DMS153 treated with DMSO at 0.1 percent for 48 hours (cell line): ENCODE measurements at regions not wholly inside any gene's neighbourhood (a gene's known extent, or its start where the extent isn't known, plus 50 kb on each side); places are given as distances from the start of the nearest gene placed in this dataset.
"Not testable (repeated sequence)": the region's sequence is repeated elsewhere in the genome, so short reads cannot be mapped to it uniquely, and the experiment has no call there.

Experiments used
- DNase-seq: peaks from one replicate; lab custom pipeline; 2025; ENCODE audit not compliant: unreplicated experiment; lab: John Stamatoyannopoulos, UW

GRCh38 chr7:110413038-110413437 is 677.9 kb upstream of the LRRN3 start:
- DNase-seq, result no peak

- no peak for DNase-seq
Measured at GRCh38 chr7:110417611-110418010, 673.3 kb upstream of the LRRN3 start.

- DNase-seq, result no peak
Measured at GRCh38 chr7:110418659-110419280, 672.2 kb upstream of the LRRN3 start.

GRCh38 chr7:110420788-110421187 is 670.1 kb upstream of the LRRN3 start:
- no peak for DNase-seq

GRCh38 chr7:110421490-110422241 is 669.3 kb upstream of the LRRN3 start:
- no peak for DNase-seq

- no peak for DNase-seq
Measured at GRCh38 chr7:110432061-110432553, 658.8 kb upstream of the LRRN3 start.

- DNase-seq, result not testable (repeated sequence)
Measured at GRCh38 chr7:110438926-110439325, 652.0 kb upstream of the LRRN3 start.

- no peak for DNase-seq
Measured at GRCh38 chr7:110442381-110442837, 648.5 kb upstream of the LRRN3 start.

- DNase-seq, result no peak
Measured at GRCh38 chr7:110446658-110447057, 644.3 kb upstream of the LRRN3 start.

GRCh38 chr7:110448918-110449317 is 642.0 kb upstream of the LRRN3 start:
- DNase-seq, result no peak

- no peak for DNase-seq
Measured at GRCh38 chr7:110454713-110455112, 636.2 kb upstream of the LRRN3 start.

- no peak for DNase-seq
Measured at GRCh38 chr7:110461621-110462020, 629.3 kb upstream of the LRRN3 start.

GRCh38 chr7:110470420-110470819 is 620.5 kb upstream of the LRRN3 start:
- DNase-seq, result peak; percentile 31

- DNase-seq, result not testable (repeated sequence)
Measured at GRCh38 chr7:110472419-110472818, 618.5 kb upstream of the LRRN3 start.

- no peak for DNase-seq
Measured at GRCh38 chr7:110480964-110481363, 610.0 kb upstream of the LRRN3 start.

- no peak for DNase-seq
Measured at GRCh38 chr7:110483553-110483952, 607.4 kb upstream of the LRRN3 start.

- no peak for DNase-seq
Measured at GRCh38 chr7:110484356-110484755, 606.6 kb upstream of the LRRN3 start.

- no peak for DNase-seq
Measured at GRCh38 chr7:110486549-110486948, 604.4 kb upstream of the LRRN3 start.

- DNase-seq, result no peak
Measured at GRCh38 chr7:110502888-110503465, 588.0 kb upstream of the LRRN3 start.

- DNase-seq, result no peak
Measured at GRCh38 chr7:110507369-110507768, 583.6 kb upstream of the LRRN3 start.

- DNase-seq, result peak; percentile 23
Measured at GRCh38 chr7:110507832-110508231, 583.1 kb upstream of the LRRN3 start.

- not testable (repeated sequence) for DNase-seq
Measured at GRCh38 chr7:110514975-110515551, 575.9 kb upstream of the LRRN3 start.
